Activated CD8-positive, alpha-beta T cell treated with anti-CD3 and anti-CD28 coated beads, Interleukin-2, amount 10 ng/mL, durations not matched to agents 7 days and 5 days (primary cell): ENCODE measurements at regions not wholly inside any gene's neighbourhood (a gene's known extent, or its start where the extent isn't known, plus 50 kb on each side); places are given as distances from the start of the nearest gene placed in this dataset.

Experiments
- ATAC-seq: fragments of 150-1000 bp; cut with Tn5 transposase; one replicate; pipeline ENCODE4 v1.10.0; 2021; ENCODE audit warnings: moderate library complexity
- CTCF ChIA-PET: fragments of 350-600 bp; sonication (Branson Sonifier 250); formaldehyde crosslinking; loops from one replicate; lab custom pipeline; 2021; ENCODE audit warnings: antibody characterized with exemption; lab: Charles Lee
- POLR2A ChIA-PET: fragments of 350-600 bp; sonication (Branson Sonifier 250); formaldehyde crosslinking; loops from one replicate; lab custom pipeline; 2021; ENCODE audit warnings: antibody characterized with exemption; lab: Charles Lee
- DNase-seq: peaks from one replicate; pipeline ENCODE4 v3.0.0-alpha.2; 2020
- H3K27ac Mint-ChIP-seq: one replicate; pipeline ENCODE4 v1.8.0; 2021; ENCODE audit warnings: mild to moderate bottlenecking, mixed read lengths
- H3K27me3 Mint-ChIP-seq: one replicate; pipeline ENCODE4 v1.8.0; 2021; ENCODE audit warnings: low read depth, mixed read lengths
- H3K36me3 Mint-ChIP-seq: one replicate; pipeline ENCODE4 v1.8.0; 2021; ENCODE audit warnings: low read depth, mixed read lengths
- H3K4me1 Mint-ChIP-seq: one replicate; pipeline ENCODE4 v1.8.0; 2021; ENCODE audit warnings: low read depth, mixed read lengths
- H3K4me3 Mint-ChIP-seq: one replicate; pipeline ENCODE4 v1.8.0; 2021; ENCODE audit warnings: mild to moderate bottlenecking, mixed read lengths
- H3K9me3 Mint-ChIP-seq: one replicate; pipeline ENCODE4 v1.8.0; 2022; ENCODE audit warnings: mixed read lengths; ENCODE audit not compliant: insufficient read depth

DNA sequence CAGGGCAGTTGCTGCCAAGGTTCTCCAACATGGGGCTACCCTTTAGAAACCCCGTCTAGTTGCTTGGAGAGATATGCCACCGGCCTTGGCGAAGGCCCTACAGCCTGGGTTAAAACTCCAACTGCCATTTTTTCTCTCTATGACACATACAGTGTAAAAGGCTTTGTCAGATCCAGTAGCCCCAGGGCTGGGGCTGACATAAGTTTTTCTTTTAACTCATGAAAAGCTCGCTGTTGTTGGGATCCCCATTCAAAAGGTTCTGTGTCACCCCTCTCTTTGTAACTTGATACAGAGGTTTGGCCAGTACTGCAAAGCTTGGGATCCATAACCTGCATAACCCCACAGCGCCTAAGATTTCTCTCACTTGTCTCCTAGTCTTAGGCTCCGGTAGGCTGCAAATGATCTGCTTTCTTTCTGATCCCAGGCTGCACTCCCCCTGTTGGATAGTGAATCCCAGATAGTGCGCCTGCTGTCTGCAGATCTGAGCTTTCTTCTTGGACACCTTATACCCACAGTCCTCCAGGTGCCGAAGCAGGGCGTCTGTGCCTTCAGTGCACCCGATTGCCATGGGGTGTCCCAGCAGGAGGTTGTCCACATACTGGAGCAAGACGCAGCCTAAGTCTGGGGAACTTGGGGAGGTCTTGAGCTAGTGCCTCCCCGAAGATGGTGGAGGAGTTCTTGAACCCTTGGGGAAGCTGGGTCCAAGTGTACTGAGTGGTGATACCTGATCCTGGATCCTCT is 406.2 kb downstream of the TGFB2 start:
- Mint-ChIP-seq H3K4me3 (no peak overlapping the region), H3K4me1 (no peaks in the 10 kb centered on the region), H3K27me3 (no peaks in the 10 kb centered on the region), H3K36me3 (no peaks in the 10 kb centered on the region), H3K27ac (no peak overlapping the region), H3K9me3 (peaks cover 12% of the 10 kb centered on the region)
- ATAC-seq (no peak), DNase-seq (no peak)
- CTCF ChIA-PET = no interaction called here
- POLR2A ChIA-PET = no interaction called here

DNA sequence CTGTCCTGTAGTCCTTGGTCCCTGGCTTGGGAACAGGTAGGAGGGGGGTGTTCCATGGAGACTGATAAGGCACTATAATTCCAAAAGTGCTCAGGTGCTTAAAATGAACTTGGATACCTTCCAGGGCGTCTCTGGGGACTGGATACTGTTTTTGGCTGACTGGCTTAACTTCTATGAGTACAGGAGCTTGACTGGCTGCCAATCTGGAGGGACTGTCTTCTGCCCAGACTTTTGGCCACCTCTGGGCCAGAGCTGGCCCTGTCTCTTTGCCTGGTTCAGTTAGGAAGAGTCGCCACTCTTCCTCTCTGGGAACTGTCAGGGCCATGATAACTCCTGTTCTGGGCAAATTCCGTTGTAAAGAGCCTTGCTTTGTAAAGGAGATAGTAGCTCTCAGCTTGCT is 407.0 kb downstream of the TGFB2 start:
- POLR2A ChIA-PET = no interaction called here
- Mint-ChIP-seq H3K4me1 (no peaks in the 10 kb centered on the region), H3K27ac (no peak overlapping the region)

DNA sequence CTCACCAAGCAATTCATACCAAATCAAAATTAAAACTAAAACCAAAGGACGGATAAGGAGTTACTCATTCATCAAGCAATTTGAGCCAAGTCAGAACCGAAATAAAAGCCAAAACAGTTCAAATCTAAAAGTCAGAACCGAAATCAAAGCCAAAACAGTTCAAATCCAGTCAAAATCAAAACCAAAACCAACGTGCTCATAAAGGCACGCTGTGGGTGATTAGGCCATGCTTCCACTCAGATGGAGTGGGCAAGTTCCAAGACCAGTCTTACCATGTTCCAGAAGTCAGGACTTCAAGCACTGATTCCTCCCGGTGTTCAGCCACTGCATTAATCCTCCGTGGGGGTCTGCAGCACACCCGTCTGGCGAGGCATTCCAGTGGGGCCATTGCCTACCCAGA is 409.3 kb downstream of the TGFB2 start:
- H3K4me3 Mint-ChIP-seq = no peak overlapping the region
- H3K4me1 Mint-ChIP-seq = no peaks in the 10 kb centered on the region
- ATAC-seq (no peak), DNase-seq (no peak)
- no peaks in the 10 kb centered on the region for H3K27me3 Mint-ChIP-seq
- ChIA-PET POLR2A (no interaction called here), CTCF (no interaction called here)
- H3K9me3 Mint-ChIP-seq = peaks cover 8% of the 10 kb centered on the region
- no peak overlapping the region for H3K27ac Mint-ChIP-seq
- H3K36me3 Mint-ChIP-seq = no peaks in the 10 kb centered on the region

More for the DNA sequence above, 407.0 kb downstream of the TGFB2 start:
- H3K4me3 Mint-ChIP-seq = no peak overlapping the region
- no peaks in the 10 kb centered on the region for H3K36me3 Mint-ChIP-seq
- CTCF ChIA-PET = no interaction called here
- no peaks in the 10 kb centered on the region for H3K27me3 Mint-ChIP-seq
- peaks cover 12% of the 10 kb centered on the region for H3K9me3 Mint-ChIP-seq
- DNase-seq (no peak), ATAC-seq (no peak)

DNA sequence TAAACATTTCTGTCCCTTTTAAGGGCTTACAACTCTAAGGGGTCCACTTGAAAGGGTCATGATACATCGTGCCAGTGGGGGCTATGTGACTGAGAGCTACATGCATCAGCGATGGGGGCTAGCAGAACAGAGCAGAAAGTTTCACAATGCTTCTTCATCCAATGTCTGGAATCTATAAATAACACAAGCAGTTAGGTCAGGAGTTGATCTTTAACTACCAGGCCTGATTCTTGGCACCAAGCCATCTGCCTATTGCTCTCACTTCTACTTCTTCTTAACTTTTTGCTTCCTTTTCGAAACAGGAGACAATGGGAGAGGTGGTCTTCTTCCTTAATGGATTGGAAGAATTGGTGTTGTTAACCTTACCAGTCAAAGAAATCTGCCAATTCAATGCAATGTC is 410.0 kb downstream of the TGFB2 start:
- H3K27me3 Mint-ChIP-seq = no peaks in the 10 kb centered on the region
- H3K9me3 Mint-ChIP-seq = peaks cover 8% of the 10 kb centered on the region
- no peak for ATAC-seq
- no peaks in the 10 kb centered on the region for H3K36me3 Mint-ChIP-seq
- H3K4me3 Mint-ChIP-seq = no peak overlapping the region
- POLR2A ChIA-PET = no interaction called here
- no peak for DNase-seq
- no peaks in the 10 kb centered on the region for H3K4me1 Mint-ChIP-seq
- CTCF ChIA-PET = no interaction called here
- no peak overlapping the region for H3K27ac Mint-ChIP-seq

DNA sequence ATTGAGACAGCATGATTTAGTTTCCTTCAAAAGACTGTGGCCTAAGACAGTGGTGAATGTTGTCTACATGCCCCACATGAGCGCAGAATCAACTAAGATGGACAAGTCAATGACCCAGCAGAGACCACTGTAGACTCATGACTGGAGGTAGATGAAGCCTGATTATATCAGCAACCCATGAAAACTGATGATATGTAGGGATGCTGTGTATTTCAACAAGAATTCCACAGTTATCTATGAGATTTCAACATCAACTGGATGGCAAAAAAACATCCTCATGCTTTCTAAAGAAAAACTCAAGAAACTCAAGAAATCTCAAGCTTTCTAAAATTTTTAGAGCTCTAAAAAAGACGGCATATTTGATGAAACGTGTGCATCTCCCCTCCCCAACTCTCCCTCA is 413.9 kb upstream of the LYPLAL1 start:
- Mint-ChIP-seq H3K36me3 (no peaks in the 10 kb centered on the region), H3K4me3 (no peak overlapping the region), H3K27me3 (no peaks in the 10 kb centered on the region), H3K27ac (no peak overlapping the region), H3K4me1 (no peaks in the 10 kb centered on the region), H3K9me3 (peaks cover 8% of the 10 kb centered on the region)
- POLR2A ChIA-PET = no interaction called here
- DNase-seq (no peak), ATAC-seq (no peak)
- CTCF ChIA-PET = no interaction called here

DNA sequence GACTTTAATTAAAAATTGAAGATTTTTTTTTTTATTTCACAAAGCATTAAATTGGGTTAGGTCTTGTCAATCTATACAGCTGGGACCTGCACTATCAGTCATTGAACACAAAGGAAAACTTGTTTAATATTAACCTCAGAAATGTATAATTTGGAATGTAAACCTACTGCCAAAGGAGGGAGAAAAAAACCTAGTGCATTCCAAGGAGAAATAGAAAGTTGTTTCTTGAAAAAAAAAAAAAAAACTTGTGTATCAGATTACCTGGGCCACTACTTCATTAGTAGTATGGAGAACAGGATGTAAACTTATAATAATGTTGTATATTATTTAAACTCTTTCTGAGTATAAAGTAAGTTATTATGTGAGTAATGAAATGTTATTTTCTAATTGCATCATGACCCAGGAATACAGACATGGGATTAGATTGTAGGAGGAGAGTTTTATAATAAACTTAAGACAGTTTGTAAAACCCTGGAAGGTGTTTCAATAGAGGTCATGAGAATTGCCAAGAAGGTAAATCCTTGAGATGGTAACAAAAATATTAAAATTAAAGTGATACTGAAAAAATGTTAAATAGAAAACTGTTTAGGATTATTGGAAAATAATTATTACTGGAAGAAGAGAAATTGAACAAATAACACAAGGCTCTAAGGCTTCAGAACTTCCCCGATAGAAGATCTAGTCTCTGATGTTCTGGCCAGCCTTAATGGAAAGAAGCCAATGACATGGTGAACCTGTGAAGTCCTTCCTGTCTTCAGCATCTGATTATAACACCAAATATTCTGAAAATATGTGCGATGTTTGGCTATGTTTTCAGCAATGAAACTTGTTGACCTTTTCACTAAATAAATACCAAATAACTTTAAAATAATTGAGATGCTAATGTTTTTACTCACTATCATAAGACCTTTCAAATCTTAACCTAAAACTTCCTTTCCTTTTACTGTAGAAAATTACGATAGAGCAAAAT is 412.8 kb upstream of the LYPLAL1 start:
- no peak overlapping the region for H3K27ac Mint-ChIP-seq

DNA sequence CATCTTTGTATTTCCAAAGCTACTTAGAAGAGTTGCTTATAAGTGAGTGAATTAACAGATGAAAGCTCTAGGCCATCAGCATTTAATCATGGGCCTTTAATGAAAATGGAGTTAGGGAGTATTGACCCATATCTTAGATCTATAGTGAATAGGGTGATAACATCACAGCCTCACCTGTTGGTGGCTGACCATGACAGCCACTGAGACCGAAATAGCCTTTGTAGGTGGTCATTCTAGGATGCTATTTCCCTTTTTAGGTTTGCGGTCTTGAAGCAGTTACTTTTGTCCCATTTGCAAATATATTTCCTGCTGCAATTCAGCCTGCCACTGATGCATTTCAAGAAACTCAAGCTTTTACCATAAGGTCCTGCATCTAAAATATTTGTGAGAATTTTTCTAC is 410.1 kb upstream of the LYPLAL1 start:
- H3K36me3 Mint-ChIP-seq = no peaks in the 10 kb centered on the region
- no peak overlapping the region for H3K27ac Mint-ChIP-seq
- no peaks in the 10 kb centered on the region for H3K9me3 Mint-ChIP-seq
- POLR2A ChIA-PET = no interaction called here
- no peaks in the 10 kb centered on the region for H3K4me1 Mint-ChIP-seq
- no peaks in the 10 kb centered on the region for H3K27me3 Mint-ChIP-seq
- CTCF ChIA-PET = no interaction called here
- no peak overlapping the region for H3K4me3 Mint-ChIP-seq
- no peak for DNase-seq
- no peak for ATAC-seq

More for the DNA sequence above, 412.8 kb upstream of the LYPLAL1 start:
- DNase-seq (no peak), ATAC-seq (no peak)
- H3K4me3 Mint-ChIP-seq = no peak overlapping the region
- H3K9me3 Mint-ChIP-seq = peaks cover under 1% of the 10 kb centered on the region
- no peaks in the 10 kb centered on the region for H3K27me3 Mint-ChIP-seq
- no peaks in the 10 kb centered on the region for H3K36me3 Mint-ChIP-seq
- no peaks in the 10 kb centered on the region for H3K4me1 Mint-ChIP-seq
- ChIA-PET CTCF (no interaction called here), POLR2A (no interaction called here)

DNA sequence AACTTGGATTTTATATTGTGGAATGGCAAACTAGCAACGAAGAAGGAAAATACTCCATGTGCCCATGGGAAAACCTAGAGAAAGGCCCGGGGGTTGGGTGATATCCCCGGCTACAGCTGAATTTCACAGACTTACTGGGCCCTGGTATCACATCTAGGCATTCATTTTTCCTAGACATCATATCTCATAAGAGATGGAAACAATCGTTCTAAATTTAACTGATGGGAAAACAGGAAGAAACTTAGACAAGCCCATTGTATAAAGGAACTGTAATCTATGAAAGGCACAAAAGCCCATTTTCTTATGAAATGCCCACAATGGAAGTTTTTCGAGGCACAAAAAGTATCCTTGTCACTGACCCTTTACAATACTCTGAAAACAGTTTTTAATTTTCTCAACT is 407.9 kb upstream of the LYPLAL1 start:
- Mint-ChIP-seq H3K4me3 (no peak overlapping the region), H3K4me1 (no peaks in the 10 kb centered on the region), H3K27ac (no peak overlapping the region), H3K27me3 (no peaks in the 10 kb centered on the region), H3K9me3 (no peaks in the 10 kb centered on the region), H3K36me3 (no peaks in the 10 kb centered on the region)
- no peak for ATAC-seq
- no peak for DNase-seq
- ChIA-PET POLR2A (no interaction called here), CTCF (no interaction called here)

DNA sequence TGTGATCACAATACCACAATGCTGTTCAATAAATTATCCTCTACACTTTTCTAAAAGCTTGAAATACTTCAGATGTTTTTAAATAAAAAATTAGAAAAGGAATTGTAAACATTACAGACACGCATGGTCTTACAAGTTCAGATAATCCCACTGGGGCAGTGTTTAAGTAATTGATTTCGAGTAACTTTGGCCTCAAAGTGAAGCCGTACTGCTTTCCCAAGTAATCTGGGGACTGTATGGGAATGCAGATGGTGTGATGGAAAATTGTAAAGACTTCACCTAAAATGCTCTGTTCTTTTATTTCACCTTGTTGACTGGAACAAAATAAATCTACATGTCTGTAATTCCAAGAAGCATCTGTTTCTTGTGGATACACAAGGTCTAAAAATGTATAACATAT is 401.7 kb upstream of the LYPLAL1 start:
- Mint-ChIP-seq H3K4me3 (no peak overlapping the region), H3K27ac (no peak overlapping the region), H3K4me1 (no peaks in the 10 kb centered on the region), H3K36me3 (no peaks in the 10 kb centered on the region), H3K9me3 (no peaks in the 10 kb centered on the region), H3K27me3 (no peaks in the 10 kb centered on the region)
- POLR2A ChIA-PET = no interaction called here
- ATAC-seq (no peak), DNase-seq (no peak)
- CTCF ChIA-PET = no interaction called here

DNA sequence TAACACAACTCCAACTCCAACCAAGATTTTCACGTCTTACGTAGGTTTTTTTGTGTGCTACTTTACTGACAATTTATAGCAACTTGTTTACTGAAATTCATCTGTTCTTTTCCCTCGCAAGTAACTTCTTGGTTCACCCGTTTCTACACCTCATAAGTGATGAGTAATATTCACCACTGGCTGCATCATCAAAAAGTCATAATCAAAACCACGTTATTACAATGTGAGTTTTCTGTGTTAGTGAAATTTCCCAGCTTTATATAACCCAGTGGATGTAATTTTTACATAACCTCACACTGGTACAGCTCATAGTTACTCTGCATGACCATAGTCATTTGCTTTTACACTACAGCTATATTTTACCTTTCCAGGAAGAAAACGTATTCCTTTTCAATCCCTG is 401.1 kb upstream of the LYPLAL1 start:
- DNase-seq (no peak), ATAC-seq (no peak)
- ChIA-PET POLR2A (no interaction called here), CTCF (no interaction called here)
- Mint-ChIP-seq H3K27me3 (no peaks in the 10 kb centered on the region), H3K4me1 (no peaks in the 10 kb centered on the region), H3K9me3 (no peaks in the 10 kb centered on the region), H3K36me3 (no peaks in the 10 kb centered on the region), H3K27ac (no peak overlapping the region), H3K4me3 (no peak overlapping the region)

DNA sequence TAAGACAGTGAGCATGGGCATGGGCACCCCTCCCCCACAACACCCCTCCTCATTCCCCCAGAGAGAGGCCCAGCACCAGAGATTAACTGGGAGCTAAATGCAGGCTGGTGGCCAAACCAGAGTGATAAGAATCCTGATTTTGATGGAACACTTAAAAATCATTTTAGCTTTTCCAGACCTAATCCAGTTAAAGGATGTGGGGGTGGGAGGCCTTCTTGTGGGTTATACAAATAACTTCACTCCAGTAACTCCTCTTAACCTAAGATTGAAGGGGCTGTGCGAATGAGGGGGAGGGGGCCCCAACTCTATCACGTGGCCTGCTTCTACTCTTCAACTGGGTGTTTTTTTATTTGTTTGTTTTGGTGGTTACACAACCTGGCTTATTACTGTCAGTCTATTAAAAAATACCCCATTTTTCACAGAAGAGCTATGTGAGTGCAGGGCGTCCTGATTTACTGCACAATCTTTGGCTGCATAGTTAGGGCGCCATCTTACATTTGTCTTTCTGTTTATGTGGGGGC is 398.1 kb upstream of the LYPLAL1 start:
- CTCF ChIA-PET = no interaction called here
- POLR2A ChIA-PET = interaction anchor here (0.7 kb wide), 1 partner anchor 590 kb away, joined by 4 read pairs; no protein-coding TSS in a partner anchor
- Mint-ChIP-seq H3K9me3 (no peaks in the 10 kb centered on the region), H3K4me3 (no peak overlapping the region), H3K4me1 (no peaks in the 10 kb centered on the region), H3K27ac (no peak overlapping the region), H3K27me3 (no peaks in the 10 kb centered on the region), H3K36me3 (no peaks in the 10 kb centered on the region)
- no peak for DNase-seq
- no peak for ATAC-seq
